ENCODE measurements at regions not wholly inside any gene's neighbourhood (a gene's known extent, or its start where the extent isn't known, plus 50 kb on each side); places are given as distances from the start of the nearest gene placed in this dataset.

DNA sequence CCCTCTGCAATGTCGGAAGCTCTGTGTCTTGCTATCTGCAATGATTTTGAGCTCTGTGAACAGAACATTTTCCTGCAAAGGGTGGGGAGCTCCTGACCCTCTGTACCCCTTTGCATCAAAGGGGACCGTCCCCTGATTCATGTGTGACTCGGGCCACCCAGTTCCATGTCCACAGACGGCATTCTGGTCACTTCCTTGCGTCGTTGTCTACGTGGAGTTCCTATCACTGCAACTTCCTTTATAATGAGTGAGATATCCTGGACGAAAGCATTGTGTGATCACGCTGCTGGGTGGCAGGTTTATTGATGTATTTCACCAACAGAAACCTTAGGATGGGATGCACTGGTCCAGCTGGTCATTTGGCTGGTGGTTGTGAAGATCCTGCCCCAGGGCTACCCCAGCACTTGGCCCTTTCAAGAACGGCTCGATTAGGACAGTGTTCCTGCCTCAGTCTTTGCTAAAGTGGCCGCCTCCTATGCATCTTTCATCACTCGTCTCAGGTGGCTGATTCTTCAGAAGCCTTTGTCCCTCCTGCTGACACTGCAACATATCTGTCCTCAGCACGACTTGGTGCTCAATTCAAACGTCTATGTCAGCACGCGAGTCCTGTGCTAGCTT lies 202.7 kb downstream of the ACKR3 start:
- Histone ChIP-seq H2AFZ (ENCODE audit: low read length) (no peak overlapping the region), H3K4me3 (replicated peaks in 1 of 4; ENCODE audit: control extremely low read depth in 1 of 4, insufficient read depth in 1 of 4, low read depth in 3 of 4, low read length in 4 of 4) (no peak overlapping the region), H3K9ac (ENCODE audit: insufficient read depth, low read length) (no peak overlapping the region), H3K79me2 (ENCODE audit: control insufficient read depth, insufficient read depth, low read length) (no peaks in the 10 kb centered on the region), H3K9me3 (ENCODE audit: control insufficient read depth, insufficient read depth, low read depth, low read length) (no peaks in the 10 kb centered on the region), H3K4me1 (ENCODE audit: control insufficient read depth, extremely low read depth, insufficient read depth, low read length) (peaks cover 3% of the 10 kb centered on the region), H3K27me3 (ENCODE audit: control insufficient read depth, insufficient read depth, low read length) (no peaks in the 10 kb centered on the region), H3K4me2 (ENCODE audit: extremely low read depth, insufficient read depth, low read length) (no peak overlapping the region), H4K20me1 (ENCODE audit: control insufficient read depth, extremely low read depth, insufficient read depth, low read length) (no peaks in the 10 kb centered on the region), H3K36me3 (ENCODE audit: control insufficient read depth, insufficient read depth, low read length) (no peaks in the 10 kb centered on the region), H3K27ac (ENCODE audit: insufficient read depth, low read length) (no peak overlapping the region)
- TF ChIP-seq EZH2 (IDR thresholded peaks at IDR 0.05; ENCODE audit: low read length, missing control alignments) = no peak
- TF ChIP-seq, protein P1, sequence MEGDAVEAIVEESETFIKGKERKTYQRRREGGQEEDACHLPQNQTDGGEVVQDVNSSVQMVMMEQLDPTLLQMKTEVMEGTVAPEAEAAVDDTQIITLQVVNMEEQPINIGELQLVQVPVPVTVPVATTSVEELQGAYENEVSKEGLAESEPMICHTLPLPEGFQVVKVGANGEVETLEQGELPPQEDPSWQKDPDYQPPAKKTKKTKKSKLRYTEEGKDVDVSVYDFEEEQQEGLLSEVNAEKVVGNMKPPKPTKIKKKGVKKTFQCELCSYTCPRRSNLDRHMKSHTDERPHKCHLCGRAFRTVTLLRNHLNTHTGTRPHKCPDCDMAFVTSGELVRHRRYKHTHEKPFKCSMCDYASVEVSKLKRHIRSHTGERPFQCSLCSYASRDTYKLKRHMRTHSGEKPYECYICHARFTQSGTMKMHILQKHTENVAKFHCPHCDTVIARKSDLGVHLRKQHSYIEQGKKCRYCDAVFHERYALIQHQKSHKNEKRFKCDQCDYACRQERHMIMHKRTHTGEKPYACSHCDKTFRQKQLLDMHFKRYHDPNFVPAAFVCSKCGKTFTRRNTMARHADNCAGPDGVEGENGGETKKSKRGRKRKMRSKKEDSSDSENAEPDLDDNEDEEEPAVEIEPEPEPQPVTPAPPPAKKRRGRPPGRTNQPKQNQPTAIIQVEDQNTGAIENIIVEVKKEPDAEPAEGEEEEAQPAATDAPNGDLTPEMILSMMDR (conservative IDR thresholded peaks at IDR 0.05 in 1 of 2, IDR thresholded peaks at IDR 0.05 in 1 of 2; ENCODE audit: low read depth in 1 of 2, low read length in 2 of 2) = no peak
- DNase-seq (ENCODE audit: low read depth in 2 of 2) = no peak

DNA sequence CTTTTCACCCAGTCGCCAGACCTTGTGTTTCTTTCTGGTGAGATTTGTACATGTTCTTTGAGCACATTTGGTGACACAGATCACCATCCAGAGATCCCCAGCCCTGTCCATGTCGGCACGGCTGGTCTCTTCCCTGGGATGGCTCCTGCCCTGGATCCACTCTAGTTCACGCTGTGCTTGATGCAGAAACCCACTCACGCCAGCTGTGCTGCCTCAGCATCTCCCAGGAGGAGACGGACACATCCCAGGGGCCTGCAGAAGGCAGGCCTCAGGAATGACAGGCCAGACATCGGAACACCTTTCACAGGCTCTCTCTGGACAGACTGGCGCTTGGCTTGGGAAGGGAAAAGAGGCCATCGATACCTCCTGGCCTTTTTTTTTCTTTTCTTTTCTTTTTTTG lies 203.6 kb downstream of the ACKR3 start:
- Histone ChIP-seq H3K9me3 (ENCODE audit: control insufficient read depth, insufficient read depth, low read depth, low read length) (no peaks in the 10 kb centered on the region), H3K4me1 (ENCODE audit: control insufficient read depth, extremely low read depth, insufficient read depth, low read length) (peaks cover 3% of the 10 kb centered on the region), H3K36me3 (ENCODE audit: control insufficient read depth, insufficient read depth, low read length) (no peaks in the 10 kb centered on the region), H2AFZ (ENCODE audit: low read length) (no peak overlapping the region), H3K4me2 (ENCODE audit: extremely low read depth, insufficient read depth, low read length) (no peak overlapping the region), H3K4me3 (replicated peaks in 1 of 4; ENCODE audit: control extremely low read depth in 1 of 4, insufficient read depth in 1 of 4, low read depth in 3 of 4, low read length in 4 of 4) (no peak overlapping the region), H4K20me1 (ENCODE audit: control insufficient read depth, extremely low read depth, insufficient read depth, low read length) (no peaks in the 10 kb centered on the region), H3K79me2 (ENCODE audit: control insufficient read depth, insufficient read depth, low read length) (no peaks in the 10 kb centered on the region), H3K9ac (ENCODE audit: insufficient read depth, low read length) (no peak overlapping the region), H3K27me3 (ENCODE audit: control insufficient read depth, insufficient read depth, low read length) (no peaks in the 10 kb centered on the region), H3K27ac (ENCODE audit: insufficient read depth, low read length) (no peak overlapping the region)
- no peak for DNase-seq (ENCODE audit: low read depth in 2 of 2)
- TF ChIP-seq EZH2 (IDR thresholded peaks at IDR 0.05; ENCODE audit: low read length, missing control alignments) = no peak

DNA sequence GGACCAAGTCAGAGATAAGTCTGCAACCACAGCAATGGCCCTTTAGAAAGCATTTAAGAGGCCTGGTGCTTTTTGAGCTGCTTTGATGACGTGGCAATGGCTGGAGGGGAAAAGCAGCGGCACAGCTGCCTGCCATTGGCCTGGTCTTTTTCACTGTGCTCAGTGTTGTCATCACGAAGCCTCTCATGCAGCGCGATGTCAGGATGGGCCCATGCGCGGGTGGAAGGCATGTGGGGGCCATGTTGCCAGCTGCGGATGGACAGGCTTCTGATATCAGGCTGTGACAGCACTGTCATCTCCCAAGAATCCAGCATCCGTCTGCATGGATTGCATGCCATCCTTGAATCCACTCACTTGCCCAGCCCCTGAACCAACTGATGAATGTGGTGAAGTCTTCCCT lies 204.5 kb downstream of the ACKR3 start:
- no peaks in the 10 kb centered on the region for H3K27me3 ChIP-seq (ENCODE audit: control insufficient read depth, insufficient read depth, low read length)
- no peak overlapping the region for H3K27ac ChIP-seq (ENCODE audit: insufficient read depth, low read length)

More for the DNA sequence above, 204.5 kb downstream of the ACKR3 start:
- no peak for DNase-seq (ENCODE audit: low read depth in 2 of 2)
- H2AFZ ChIP-seq (ENCODE audit: low read length) = no peak overlapping the region
- TF ChIP-seq, protein P1 (conservative IDR thresholded peaks at IDR 0.05 in 1 of 2, IDR thresholded peaks at IDR 0.05 in 1 of 2; ENCODE audit: low read depth in 1 of 2, low read length in 2 of 2) = no peak
- no peak for TF ChIP-seq EZH2 (IDR thresholded peaks at IDR 0.05; ENCODE audit: low read length, missing control alignments)
- H4K20me1 ChIP-seq (ENCODE audit: control insufficient read depth, extremely low read depth, insufficient read depth, low read length) = no peaks in the 10 kb centered on the region
- no peaks in the 10 kb centered on the region for H3K79me2 ChIP-seq (ENCODE audit: control insufficient read depth, insufficient read depth, low read length)
- H3K4me2 ChIP-seq (ENCODE audit: extremely low read depth, insufficient read depth, low read length) = no peak overlapping the region
- H3K4me1 ChIP-seq (ENCODE audit: control insufficient read depth, extremely low read depth, insufficient read depth, low read length) = peaks cover 3% of the 10 kb centered on the region
- H3K4me3 ChIP-seq (replicated peaks in 1 of 4; ENCODE audit: control extremely low read depth in 1 of 4, insufficient read depth in 1 of 4, low read depth in 3 of 4, low read length in 4 of 4) = no peak overlapping the region
- H3K9me3 ChIP-seq (ENCODE audit: control insufficient read depth, insufficient read depth, low read depth, low read length) = no peaks in the 10 kb centered on the region
- no peaks in the 10 kb centered on the region for H3K36me3 ChIP-seq (ENCODE audit: control insufficient read depth, insufficient read depth, low read length)
- H3K9ac ChIP-seq (ENCODE audit: insufficient read depth, low read length) = no peak overlapping the region

Data from fibroblast of lung (primary cell).